ENCODE measurements at regions not wholly inside any gene's neighbourhood (a gene's known extent, or its start where the extent isn't known, plus 50 kb on each side); places are given as distances from the start of the nearest gene placed in this dataset.
"Not testable (repeated sequence)": the region's sequence is repeated elsewhere in the genome, so short reads cannot be mapped to it uniquely, and the experiment has no call there.

- no peak for DNase-seq
Measured at GRCh38 chr3:22401499-22401898, 650.5 kb upstream of the ZNF385D start.

DNA sequence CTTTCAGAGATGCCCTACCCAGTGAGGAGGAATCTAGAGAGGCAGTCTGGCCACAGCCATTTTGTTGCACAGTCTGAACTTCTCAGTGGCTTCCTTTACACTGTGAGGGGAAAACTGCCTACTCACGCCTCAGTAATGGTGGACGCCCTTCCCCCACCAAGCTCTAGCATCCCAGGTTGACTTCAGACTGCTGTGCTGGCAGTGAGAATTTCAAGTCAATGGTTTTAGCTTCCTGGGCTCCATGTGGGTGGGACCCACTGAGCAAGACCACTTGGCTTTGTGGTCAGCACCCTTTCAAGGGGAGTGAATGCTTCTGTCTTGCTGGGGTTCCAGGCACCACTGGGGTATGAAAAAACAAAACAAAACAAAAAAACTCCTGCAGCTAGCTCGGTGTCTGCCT lies 663.2 kb upstream of the ZNF385D start:
- no peak for DNase-seq

GRCh38 chr3:22416838-22417446 lies 665.9 kb upstream of the ZNF385D start:
- not testable (repeated sequence) for DNase-seq

GRCh38 chr3:22419261-22419660 lies 668.3 kb upstream of the ZNF385D start:
- no peak for DNase-seq

DNA sequence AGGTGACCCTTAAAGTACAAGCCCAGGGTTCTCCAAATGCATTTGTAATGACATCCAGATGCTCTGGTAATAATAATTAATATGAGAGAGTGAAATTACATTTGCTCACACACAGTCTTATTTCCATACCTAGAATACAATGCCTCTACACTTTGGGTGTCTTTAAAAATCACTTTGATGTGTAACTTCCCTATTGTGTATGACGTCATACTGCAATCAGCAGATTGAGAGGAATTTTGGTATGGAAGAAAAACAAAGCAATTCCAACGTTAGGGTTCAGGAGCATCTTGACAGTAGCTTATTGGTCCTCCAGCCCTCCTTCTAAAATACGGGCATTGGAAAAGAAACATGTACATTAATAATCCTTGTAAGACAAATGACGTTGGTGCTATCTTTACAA lies 670.6 kb upstream of the ZNF385D start:
- DNase-seq: no peak

GRCh38 chr3:22431334-22431733 lies 680.3 kb upstream of the ZNF385D start:
- DNase-seq: no peak

DNA sequence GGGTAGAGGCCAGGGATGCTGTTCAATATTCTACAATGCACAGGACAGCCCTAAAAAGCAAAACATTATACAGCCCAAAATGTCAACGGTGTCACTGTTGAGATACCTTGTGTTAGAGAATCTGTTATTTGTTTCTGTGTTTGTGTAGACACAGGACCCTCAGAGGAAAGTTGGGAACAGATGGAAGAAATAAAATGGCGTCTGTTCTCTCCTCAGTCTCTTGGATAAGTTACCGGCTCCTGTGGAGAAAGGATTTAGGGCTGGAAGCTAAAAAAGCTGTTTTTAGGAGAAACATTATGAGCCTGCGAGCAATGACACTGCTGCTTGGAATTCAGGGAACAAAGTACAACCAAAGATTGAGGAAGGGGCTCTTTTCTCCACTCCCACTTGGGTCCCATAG lies 688.6 kb upstream of the ZNF385D start:
- DNase-seq: no peak

- no peak for DNase-seq
Measured at GRCh38 chr3:22441711-22442110, 690.7 kb upstream of the ZNF385D start.

DNA sequence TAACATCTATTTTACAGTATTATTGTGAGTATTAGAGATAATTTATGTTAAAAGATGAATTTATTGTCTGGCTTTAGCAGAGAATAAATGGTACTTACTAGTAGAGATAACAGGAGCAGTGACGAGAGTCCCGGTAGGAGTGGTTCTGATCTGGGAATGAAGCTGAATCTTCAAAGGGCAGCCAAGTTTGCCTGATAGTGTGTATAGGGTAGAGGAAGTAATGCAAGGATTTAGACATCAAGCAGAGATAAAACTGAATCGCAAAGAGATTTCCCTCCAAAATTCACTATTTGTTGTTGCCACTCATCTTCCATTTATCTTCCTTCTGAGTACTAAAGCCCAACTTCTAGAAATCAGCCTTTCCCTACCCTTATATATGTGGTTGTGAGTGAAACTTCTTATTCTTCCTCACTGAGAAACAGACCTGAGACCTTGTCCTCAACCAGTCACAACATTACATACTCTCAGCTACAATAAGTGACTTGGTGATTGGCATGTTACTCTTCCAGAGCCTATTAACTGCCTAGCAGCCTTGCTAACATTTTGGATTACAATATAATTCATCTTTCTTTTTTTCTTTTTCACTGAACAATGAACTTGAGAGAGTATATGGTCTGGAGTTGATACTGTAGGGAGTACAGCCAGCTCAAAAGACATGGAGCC lies 692.7 kb upstream of the ZNF385D start:
- no peak for DNase-seq

- DNase-seq: not testable (repeated sequence)
Measured at GRCh38 chr3:22445336-22445735, 694.3 kb upstream of the ZNF385D start.

DNA sequence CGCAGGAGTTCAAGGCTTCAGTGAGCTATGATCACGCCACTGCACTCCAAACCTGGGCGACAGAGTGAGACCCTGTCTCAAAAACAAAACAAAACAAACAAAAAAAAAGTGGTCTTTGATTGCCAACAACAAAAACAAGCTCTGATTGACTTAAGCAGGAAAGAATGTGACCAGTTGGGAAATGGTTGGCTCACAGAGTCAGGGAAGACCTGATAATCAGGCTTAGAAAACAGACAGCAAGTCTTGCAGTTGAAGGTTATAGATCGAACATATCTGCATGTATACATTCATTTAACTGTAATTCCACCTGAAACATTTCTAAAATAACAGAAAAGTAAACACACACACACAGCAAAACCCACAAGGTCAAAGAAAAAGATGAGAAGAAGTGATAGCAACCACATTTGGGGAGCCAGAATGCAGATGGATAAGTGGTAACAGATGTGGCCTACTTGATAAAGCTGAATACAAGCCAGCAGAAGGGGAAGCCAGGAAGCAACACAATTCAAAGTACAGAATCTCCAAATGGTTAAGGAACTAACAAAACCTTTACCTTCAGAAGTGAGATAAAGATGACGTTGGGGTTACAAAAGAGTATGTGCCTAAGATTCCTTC lies 699.9 kb upstream of the ZNF385D start:
- DNase-seq: no peak

DNA sequence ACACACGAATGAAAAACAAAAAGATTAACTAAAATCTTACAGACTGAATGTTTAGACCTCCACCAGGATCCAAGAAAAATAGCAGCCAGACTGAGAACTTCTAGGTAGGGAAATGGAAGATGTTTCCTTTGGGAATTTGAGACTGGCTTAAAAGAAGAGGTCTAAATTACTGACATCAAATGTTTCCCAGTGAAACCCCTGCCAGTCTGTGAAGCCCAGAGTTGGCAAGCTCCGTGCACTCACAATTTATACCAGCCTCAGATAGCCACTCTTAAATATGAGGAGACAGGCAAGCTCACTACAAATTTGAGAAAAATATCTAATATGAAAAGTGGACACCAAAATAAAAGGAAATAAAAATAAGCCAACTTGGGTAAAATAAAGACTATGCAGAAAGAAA lies 700.5 kb upstream of the ZNF385D start:
- no peak for DNase-seq

GRCh38 chr3:22453906-22454535 lies 703.0 kb upstream of the ZNF385D start:
- DNase-seq: no peak

GRCh38 chr3:22469995-22470394 lies 719.0 kb upstream of the ZNF385D start:
- DNase-seq: no peak

GRCh38 chr3:22471557-22471956 lies 720.5 kb upstream of the ZNF385D start:
- no peak for DNase-seq

- DNase-seq: no peak
Measured at GRCh38 chr3:22474706-22475445, 723.9 kb upstream of the ZNF385D start.

- DNase-seq: no peak
Measured at GRCh38 chr3:22475665-22476240, 724.7 kb upstream of the ZNF385D start.

DNA sequence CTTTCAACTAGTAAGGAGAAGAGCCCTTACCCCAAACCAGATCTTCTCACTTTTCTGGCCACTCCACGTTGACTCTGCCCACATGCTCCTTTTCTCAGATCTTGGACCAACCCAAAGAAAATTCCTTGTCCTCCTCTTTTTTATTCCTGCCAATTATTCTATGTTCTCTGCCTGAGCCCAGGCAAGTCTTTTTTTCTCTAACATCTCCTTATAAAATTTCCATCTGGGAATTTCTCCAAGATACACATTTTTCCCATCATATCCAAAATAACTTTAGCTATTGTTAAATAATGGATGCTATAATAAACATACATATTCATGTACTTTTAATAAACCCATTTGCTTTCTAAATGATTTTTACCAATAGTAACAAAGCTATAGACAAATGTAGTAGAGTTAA lies 726.0 kb upstream of the ZNF385D start:
- DNase-seq: no peak

DNA sequence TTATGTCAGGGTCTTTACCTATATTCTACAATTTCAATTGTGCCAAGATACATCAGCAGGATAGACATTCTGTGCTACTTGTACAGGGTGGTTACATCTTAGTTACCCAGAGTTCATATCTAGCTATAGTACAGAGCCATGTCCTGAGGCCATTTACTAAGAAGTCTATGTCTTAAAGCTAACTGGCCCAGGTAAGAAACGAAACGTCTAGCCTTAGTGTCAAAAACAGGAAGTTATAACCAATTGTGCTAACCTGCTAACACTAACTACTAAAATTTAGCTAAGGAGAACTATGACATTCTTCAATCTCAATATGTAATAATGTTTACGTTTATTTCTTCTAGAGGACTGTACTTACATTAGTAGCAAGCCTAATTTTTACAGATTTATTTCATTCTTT lies 717.2 kb upstream of the UBE2E2 start:
- DNase-seq: no peak

DNA sequence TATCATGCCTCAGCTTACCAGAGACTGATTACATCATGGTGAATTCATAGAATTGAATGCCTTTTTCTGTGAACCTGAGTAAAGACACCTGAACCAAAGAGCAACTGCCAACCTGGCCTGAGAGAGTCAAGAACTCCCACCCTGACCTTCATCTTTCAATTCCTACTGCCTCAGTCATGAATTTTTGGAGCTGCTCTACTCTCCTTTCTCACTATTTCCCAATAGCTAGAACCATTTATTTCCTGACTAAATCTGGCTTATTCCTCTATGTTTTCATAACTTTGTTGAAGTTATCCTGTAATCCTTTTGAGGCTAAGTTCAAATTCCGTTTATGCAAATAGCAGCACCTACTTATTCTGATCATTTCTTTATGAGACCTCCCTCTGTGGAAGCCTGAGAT lies 712.4 kb upstream of the UBE2E2 start:
- DNase-seq: no peak

DNA sequence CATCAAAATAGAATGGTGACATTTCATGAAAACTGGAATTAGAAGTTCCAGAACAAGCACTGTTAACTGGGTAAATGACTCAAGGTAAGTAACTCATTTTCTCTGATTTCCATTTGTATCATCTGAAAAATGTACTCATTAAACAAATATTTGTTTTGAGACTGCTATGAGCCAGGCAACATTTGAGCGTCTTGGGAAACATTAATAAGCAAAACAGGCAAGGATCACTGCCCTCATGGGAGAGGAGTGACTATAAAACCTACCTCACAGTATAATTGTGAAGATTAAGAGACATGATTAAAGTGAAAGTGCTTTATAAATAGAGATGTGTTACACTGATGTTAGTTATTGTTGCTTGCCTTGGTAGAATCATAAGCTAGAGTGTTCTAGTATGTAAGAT lies 711.8 kb upstream of the UBE2E2 start:
- no peak for DNase-seq

DNA sequence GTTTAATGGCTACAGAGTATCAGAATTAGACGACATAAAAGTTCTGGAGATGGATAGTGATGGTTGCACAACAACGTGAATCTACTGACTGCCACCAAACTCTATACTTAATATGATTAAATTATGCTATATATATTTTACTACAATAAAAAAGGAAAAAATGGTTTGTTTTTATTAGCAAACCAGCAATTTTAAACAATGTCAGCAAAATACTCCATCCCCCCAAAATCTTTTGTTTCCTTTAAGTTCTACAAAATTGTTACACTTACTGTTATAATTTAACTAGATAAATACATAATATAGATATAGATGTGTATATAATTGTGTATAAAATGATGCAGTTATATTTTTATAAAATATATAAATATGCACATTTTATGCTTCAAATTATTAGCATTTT lies 710.8 kb upstream of the UBE2E2 start:
- no peak for DNase-seq

DNA sequence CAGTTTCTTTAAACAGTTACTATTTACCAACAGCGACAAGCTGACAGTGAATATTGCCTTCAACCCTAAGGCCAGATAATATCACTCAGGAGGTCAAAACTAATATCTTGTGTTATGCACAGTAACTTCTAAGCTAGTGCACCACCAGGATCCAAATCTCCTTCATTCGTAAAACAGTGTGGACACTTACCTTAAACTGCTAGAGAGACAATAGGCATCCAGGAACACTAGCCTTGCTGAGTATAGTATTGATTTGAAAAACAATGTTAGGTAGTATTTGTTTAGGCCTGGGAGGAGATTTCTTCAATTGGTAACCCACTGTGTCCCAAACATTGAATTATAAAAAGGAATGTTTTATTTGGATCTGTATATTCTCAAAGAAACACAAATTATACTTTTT lies 707.9 kb upstream of the UBE2E2 start:
- no peak for DNase-seq
